HG02884 (cell line): ENCODE measurements at regions not wholly inside any gene's neighbourhood (a gene's known extent, or its start where the extent isn't known, plus 50 kb on each side); places are given as distances from the start of the nearest gene placed in this dataset.
"Not testable (repeated sequence)": the region's sequence is repeated elsewhere in the genome, so short reads cannot be mapped to it uniquely, and the experiment has no call there.

Experiments
- ATAC-seq: cut with Tn5 transposase; IDR thresholded peaks from one replicate; pipeline ENCODE4 v1.9.1; 2021; ENCODE audit warnings: mild to moderate bottlenecking, moderate library complexity; ENCODE audit not compliant: unreplicated experiment

GRCh38 chr4:123025398-123025797 lies 103.0 kb upstream of the NUDT6 start:
- no peak for ATAC-seq

GRCh38 chr4:123026015-123026414 lies 103.6 kb upstream of the NUDT6 start:
- not testable (repeated sequence) for ATAC-seq

GRCh38 chr4:123031664-123032063 lies 109.3 kb upstream of the NUDT6 start:
- no peak for ATAC-seq

GRCh38 chr4:123034023-123034422 lies 111.6 kb upstream of the NUDT6 start:
- no peak for ATAC-seq

GRCh38 chr4:123035239-123035638 lies 112.8 kb upstream of the NUDT6 start:
- ATAC-seq: no peak

GRCh38 chr4:123037804-123038203 lies 115.4 kb upstream of the NUDT6 start:
- ATAC-seq: no peak

GRCh38 chr4:123042095-123042494 lies 119.7 kb upstream of the NUDT6 start:
- no peak for ATAC-seq

GRCh38 chr4:123043013-123043412 lies 120.6 kb upstream of the NUDT6 start:
- no peak for ATAC-seq

- no peak for ATAC-seq
Measured at GRCh38 chr4:123043793-123044425, 121.5 kb upstream of the NUDT6 start.

- no peak for ATAC-seq
Measured at GRCh38 chr4:123046096-123046495, 123.7 kb upstream of the NUDT6 start.

- ATAC-seq: no peak
Measured at GRCh38 chr4:123050018-123050417, 127.6 kb upstream of the NUDT6 start.

GRCh38 chr4:123052007-123052406 lies 129.6 kb upstream of the NUDT6 start:
- ATAC-seq: no peak

GRCh38 chr4:123055943-123056342 lies 133.5 kb upstream of the NUDT6 start:
- no peak for ATAC-seq

- no peak for ATAC-seq
Measured at GRCh38 chr4:123060039-123060770, 137.8 kb upstream of the NUDT6 start.

- ATAC-seq: no peak
Measured at GRCh38 chr4:123064390-123064789, 142.0 kb upstream of the NUDT6 start.

GRCh38 chr4:123068081-123068480 lies 145.7 kb upstream of the NUDT6 start:
- ATAC-seq: no peak

GRCh38 chr4:123072060-123072459 lies 149.7 kb upstream of the NUDT6 start:
- no peak for ATAC-seq

- ATAC-seq: no peak
Measured at GRCh38 chr4:123073650-123074049, 151.3 kb upstream of the NUDT6 start.

- ATAC-seq: no peak
Measured at GRCh38 chr4:123077330-123077729, 154.9 kb upstream of the NUDT6 start.

GRCh38 chr4:123081971-123082370 lies 159.6 kb upstream of the NUDT6 start:
- no peak for ATAC-seq

GRCh38 chr4:123083646-123084045 lies 161.2 kb upstream of the NUDT6 start:
- ATAC-seq: no peak

- ATAC-seq: no peak
Measured at GRCh38 chr4:123088501-123088900, 166.1 kb upstream of the NUDT6 start.

GRCh38 chr4:123090886-123091285 lies 168.5 kb upstream of the NUDT6 start:
- ATAC-seq: no peak
